ENCODE measurements at regions not wholly inside any gene's neighbourhood (a gene's known extent, or its start where the extent isn't known, plus 50 kb on each side); places are given as distances from the start of the nearest gene placed in this dataset.
"Not testable (repeated sequence)": the region's sequence is repeated elsewhere in the genome, so short reads cannot be mapped to it uniquely, and the experiment has no call there.

DNA sequence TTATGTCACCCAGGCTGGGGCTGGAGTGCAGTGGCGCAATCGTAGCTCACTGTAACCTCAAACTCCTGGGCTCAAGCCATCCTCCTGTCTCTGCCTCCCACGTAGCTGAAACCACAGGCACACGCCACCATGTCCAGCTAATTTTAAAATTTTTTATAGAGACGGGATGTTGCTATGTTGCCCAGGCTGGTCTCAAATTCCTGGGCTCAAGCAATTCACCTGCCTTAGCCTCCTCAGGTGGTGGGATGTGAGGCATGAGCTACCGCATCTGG lies 123.2 kb upstream of the PARD3 start:
- no peak overlapping the region for H3K27ac ChIP-seq
- no peak for TF ChIP-seq CTCF (conservative IDR thresholded peaks at IDR 0.05)

- TF ChIP-seq CTCF (conservative IDR thresholded peaks at IDR 0.05): peak; percentile 74
- not testable (repeated sequence) for H3K27ac ChIP-seq
These were observed 122.7 kb upstream of the PARD3 start for GRCh38 chr10:34937643-34938398.

DNA sequence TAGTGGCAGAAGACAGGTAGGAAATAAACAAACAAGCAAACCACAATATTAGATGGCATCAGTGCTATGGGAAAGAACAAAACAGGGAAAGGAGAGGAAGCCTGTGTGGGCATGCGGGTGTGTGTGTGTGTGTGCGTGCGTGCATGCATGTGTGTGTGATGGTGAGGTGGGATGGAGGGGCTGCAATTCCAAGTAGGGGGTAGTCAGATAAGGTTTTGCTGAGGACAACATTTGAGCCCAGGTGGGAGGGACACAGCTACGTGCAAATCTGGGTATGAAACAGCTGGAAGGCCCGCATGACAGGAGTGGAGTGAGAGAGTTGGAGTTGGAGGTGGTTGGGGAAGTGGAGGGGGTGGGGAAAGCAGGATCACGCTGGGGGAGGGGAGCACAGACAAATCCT lies 121.0 kb upstream of the PARD3 start:
- no peak overlapping the region for H3K27ac ChIP-seq
- no peak for TF ChIP-seq CTCF (conservative IDR thresholded peaks at IDR 0.05)

DNA sequence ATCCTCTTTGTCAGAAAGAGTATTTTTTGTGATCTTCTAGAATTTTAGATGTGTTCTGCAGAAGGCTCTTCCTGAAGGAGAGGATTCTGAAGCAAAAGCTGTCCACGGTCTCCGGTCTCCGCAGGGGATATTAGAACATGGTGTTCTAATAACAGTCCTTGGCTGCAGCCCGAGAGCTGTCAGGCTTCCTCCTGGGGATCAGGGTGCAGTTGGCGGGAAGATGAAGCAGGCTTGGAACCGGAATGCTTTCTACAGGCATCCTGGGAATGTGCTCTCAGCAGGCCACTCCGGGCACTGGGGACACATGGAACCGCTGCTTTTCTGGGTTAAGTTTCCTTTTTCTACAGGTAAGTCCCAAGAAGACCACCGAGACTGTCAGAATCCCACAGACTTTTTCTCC lies 118.6 kb upstream of the PARD3 start:
- H3K27ac ChIP-seq: no peak overlapping the region
- TF ChIP-seq CTCF (conservative IDR thresholded peaks at IDR 0.05): no peak

GRCh38 chr10:34932235-34932634 lies 117.1 kb upstream of the PARD3 start:
- no peak overlapping the region for H3K27ac ChIP-seq
- no peak for TF ChIP-seq CTCF (conservative IDR thresholded peaks at IDR 0.05)

GRCh38 chr10:34931216-34931615 lies 116.1 kb upstream of the PARD3 start:
- TF ChIP-seq CTCF (conservative IDR thresholded peaks at IDR 0.05): no peak
- H3K27ac ChIP-seq: no peak overlapping the region

DNA sequence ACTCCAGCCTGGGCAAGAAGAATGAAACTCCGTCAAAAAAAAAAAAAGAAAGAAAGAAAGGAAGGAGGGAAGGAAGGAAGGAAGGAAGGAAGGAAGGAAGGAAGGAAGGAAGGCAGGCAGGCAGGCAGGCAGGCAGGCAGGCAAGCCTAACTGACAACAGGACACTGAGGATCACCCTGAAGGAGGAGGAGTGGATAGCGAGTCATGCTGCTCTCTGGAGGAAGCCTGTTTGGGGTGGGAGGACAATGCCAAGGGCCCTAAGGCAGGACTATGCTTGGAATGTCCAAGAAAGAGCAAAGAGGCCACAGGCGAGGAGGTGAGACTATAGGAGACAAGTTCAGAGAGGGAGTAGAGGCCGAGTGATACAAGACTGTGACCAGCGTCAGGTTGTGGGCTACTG lies 107.0 kb upstream of the PARD3 start:
- H3K27ac ChIP-seq: no peak overlapping the region
- TF ChIP-seq CTCF (conservative IDR thresholded peaks at IDR 0.05): no peak

Measured in VCaP (cell line).